B cell (primary cell): ENCODE measurements at regions not wholly inside any gene's neighbourhood (a gene's known extent, or its start where the extent isn't known, plus 50 kb on each side); places are given as distances from the start of the nearest gene placed in this dataset.

Source experiments
- ATAC-seq: fragments of 200-7000 bp; cut with Tn5 transposase; one replicate; pipeline ENCODE4 v1.10.0; 2021; ENCODE audit warnings: low read depth, mild to moderate bottlenecking, moderate number of reproducible peaks, moderate library complexity
- CTCF ChIA-PET: fragments of 350-600 bp; sonication (Branson Sonifier 250); formaldehyde crosslinking; loops from one replicate; lab custom pipeline; 2021; ENCODE audit warnings: antibody characterized with exemption, inconsistent platforms; lab: Charles Lee
- POLR2A ChIA-PET: fragments of 350-600 bp; sonication (Branson Sonifier 250); formaldehyde crosslinking; loops from one replicate; lab custom pipeline; 2021; ENCODE audit warnings: antibody characterized with exemption; lab: Charles Lee
- DNase-seq: peaks from one replicate; pipeline ENCODE4 v3.0.0; 2013
- H2AFZ ChIP-seq: 2 replicates; pipeline ENCODE4 v1.6.1; 2012; ENCODE audit warnings: mild to moderate bottlenecking, low read depth, low read length; ENCODE audit not compliant: insufficient read depth, poor library complexity, severe bottlenecking
- H3K27ac ChIP-seq, 2 donors: 1 replicate in 1 of 2; 2 replicates in 1 of 2; pipeline ENCODE4 v1.5.1; 2012 to 2013; ENCODE audit warnings: low read length in 2 of 2, mild to moderate bottlenecking in 2 of 2, moderate library complexity in 1 of 2
- H3K27me3 ChIP-seq, 4 experiments: fragments of 200-600 bp in 1 of 4; sonication (generic) in 1 of 4; replicated peaks in 1 of 4; 1 replicate in 2 of 4; 2 replicates in 2 of 4; pipeline versions ENCODE4 v1.6.1 to v1.7.0; 2013 to 2016; ENCODE audit warnings: low read length in 3 of 4, mild to moderate bottlenecking in 2 of 4, mixed read lengths in 1 of 4, moderate library complexity in 1 of 4; ENCODE audit not compliant: insufficient read depth in 4 of 4, control insufficient read depth in 3 of 4; ENCODE audit errors: control extremely low read depth in 1 of 4
- H3K36me3 ChIP-seq, 2 experiments: replicated peaks in 1 of 2; 1 replicate in 1 of 2; 2 replicates in 1 of 2; pipeline versions ENCODE4 v1.6.1 to v1.7.1; 2013; ENCODE audit warnings: low read length in 1 of 2; ENCODE audit not compliant: insufficient read depth in 2 of 2, control insufficient read depth in 1 of 2; ENCODE audit errors: control extremely low read depth in 1 of 2, extremely low read depth in 1 of 2
- H3K4me1 ChIP-seq, 2 donors: fragments of 200-600 bp in 1 of 2; sonication (generic) in 1 of 2; 1 replicate in 1 of 2; 2 replicates in 1 of 2; pipeline versions ENCODE4 v1.5.1 to v1.6.1; 2013 to 2017; ENCODE audit warnings: low read length in 2 of 2; ENCODE audit not compliant: control insufficient read depth in 2 of 2, insufficient read depth in 2 of 2
- H3K4me2 ChIP-seq: replicated peaks from 2 replicates; pipeline ENCODE3; 2012; ENCODE audit warnings: mild to moderate bottlenecking, low read depth, low read length; ENCODE audit not compliant: poor library complexity, severe bottlenecking
- H3K4me3 ChIP-seq, 5 experiments: fragments of 200-600 bp in 1 of 5; sonication (generic) in 1 of 5; 1 replicate in 3 of 5; 2 replicates in 2 of 5; pipeline versions ENCODE4 v1.5.1 to v1.7.0; 2011 to 2016; ENCODE audit warnings: low read length in 4 of 5, mild to moderate bottlenecking in 4 of 5, low read depth in 2 of 5, control low read depth in 1 of 5, moderate library complexity in 1 of 5; ENCODE audit not compliant: insufficient read depth in 1 of 5; ENCODE audit errors: control extremely low read depth in 1 of 5, extremely low read depth in 1 of 5
- H3K79me2 ChIP-seq: fragments of 200-600 bp; sonication (generic); one replicate; pipeline ENCODE4 v1.6.0; 2016; ENCODE audit warnings: low read length; ENCODE audit not compliant: control insufficient read depth, insufficient read depth
- H3K9ac ChIP-seq: fragments of 200-600 bp; sonication (generic); 2 replicates; pipeline ENCODE4 v1.6.1; 2017; ENCODE audit warnings: mild to moderate bottlenecking, low read length, moderate library complexity
- H3K9me3 ChIP-seq, 3 donors: one replicate each; pipeline versions ENCODE4 v1.6.1 to v1.7.1; 2013; ENCODE audit warnings: low read length in 2 of 3; ENCODE audit not compliant: control insufficient read depth in 2 of 3, insufficient read depth in 1 of 3; ENCODE audit errors: control extremely low read depth in 1 of 3
- H4K20me1 ChIP-seq: 2 replicates; pipeline ENCODE4 v1.6.0; 2012; ENCODE audit warnings: mild to moderate bottlenecking, low read length; ENCODE audit not compliant: insufficient read depth, control insufficient read depth, poor library complexity, severe bottlenecking
- H3K27ac Mint-ChIP-seq: one replicate; pipeline ENCODE4 v1.8.0; 2021; ENCODE audit warnings: mixed read lengths
- H3K27me3 Mint-ChIP-seq: one replicate; pipeline ENCODE4 v1.8.0; 2021; ENCODE audit warnings: mixed read lengths
- H3K4me1 Mint-ChIP-seq: one replicate; pipeline ENCODE4 v1.8.0; 2021; ENCODE audit warnings: mixed read lengths
- H3K4me3 Mint-ChIP-seq: one replicate; pipeline ENCODE4 v1.8.0; 2021; ENCODE audit warnings: mixed read lengths
- H3K9me3 Mint-ChIP-seq: one replicate; pipeline ENCODE4 v1.8.0; 2022; ENCODE audit warnings: mixed read lengths; ENCODE audit not compliant: insufficient read depth
- CTCF ChIP-seq: fragments of 200-600 bp; IDR thresholded peaks from one replicate; pipeline ENCODE4 v1.8.0; 2022; ENCODE audit warnings: antibody characterized with exemption, mild to moderate bottlenecking
- EZH2 ChIP-seq: IDR thresholded peaks from 2 replicates; pipeline ENCODE4 v1.6.1; 2012; ENCODE audit warnings: borderline replicate concordance, low read depth, mild to moderate bottlenecking, moderate library complexity, low read length; ENCODE audit not compliant: insufficient read depth, poor library complexity, severe bottlenecking
- WGBS: methylation state at CpG from one replicate; pipeline ENCODE4 v1.1.5; 2013; ENCODE audit warnings: missing lambda C conversion rate; ENCODE audit not compliant: insufficient coverage; 5-methylcytosine and 5-hydroxymethylcytosine counted together
- intact Hi-C: fragments of 100-400 bp; cut with micrococcal nuclease; formaldehyde crosslinking; loops from one replicate; pipeline ENCODE4 v1.10.0; 2022

- POLR2A ChIA-PET, result no interaction called here
- Histone ChIP-seq H3K4me3 (no peak overlapping the region), H4K20me1 (no peaks in the 10 kb centered on the region), H3K4me2 (no peak overlapping the region), H3K36me3 (no peaks in the 10 kb centered on the region), H3K27ac (no peak overlapping the region), H3K79me2 (no peaks in the 10 kb centered on the region), H3K9ac (no peak overlapping the region), H3K4me1 (no peaks in the 10 kb centered on the region), H2AFZ (no peak overlapping the region), H3K27me3 (peaks cover 0 to 2% (median 0%) of the 10 kb centered on the region in 4 experiments), H3K9me3 (peaks cover 2 to 6% (median 2%) of the 10 kb centered on the region in 3 donors)
- Mint-ChIP-seq H3K9me3 (peaks cover 6% of the 10 kb centered on the region), H3K27ac (no peak overlapping the region), H3K4me1 (no peaks in the 10 kb centered on the region), H3K27me3 (peaks cover 20% of the 10 kb centered on the region), H3K4me3 (no peak overlapping the region)
- ATAC-seq, result no peak
- 100% methylated on average over 3 of the region's 4 CpGs for WGBS
- intact Hi-C loops, result no loop called here
- CTCF ChIA-PET, result no interaction called here
- TF ChIP-seq EZH2 (no peak), CTCF (no peak)
- DNase-seq, result no peak
These were observed 342.7 kb downstream of the PLPP3 start for GRCh38 chr1:56236688-56237087.

GRCh38 chr1:56235909-56236510, 343.4 kb downstream of the PLPP3 start:
- ChIA-PET CTCF (no interaction called here), POLR2A (no interaction called here)
- H2AFZ ChIP-seq, result no peak overlapping the region
- no peak overlapping the region for H3K27ac ChIP-seq
- no peak overlapping the region for H3K4me3 ChIP-seq
- DNase-seq (no peak), ATAC-seq (no peak)
- peaks cover 0 to 2% (median 0%) of the 10 kb centered on the region in 3 donors for H3K9me3 ChIP-seq
- H3K4me3 Mint-ChIP-seq, result no peak overlapping the region
- peaks cover 3% of the 10 kb centered on the region for H3K9me3 Mint-ChIP-seq
- no peak for TF ChIP-seq CTCF
- no peak for TF ChIP-seq EZH2
- H3K79me2 ChIP-seq, result no peaks in the 10 kb centered on the region
- H3K27ac Mint-ChIP-seq, result no peak overlapping the region
- 100% methylated on average over 1 of the region's 2 CpGs for WGBS
- H3K27me3 Mint-ChIP-seq, result peaks cover 22% of the 10 kb centered on the region
- H3K27me3 ChIP-seq, result peaks cover 0 to 2% (median under 1%) of the 10 kb centered on the region in 4 experiments
- no peaks in the 10 kb centered on the region for H3K4me1 Mint-ChIP-seq
- H4K20me1 ChIP-seq, result no peaks in the 10 kb centered on the region
- H3K4me1 ChIP-seq, result no peaks in the 10 kb centered on the region
- intact Hi-C loops, result no loop called here
- no peak overlapping the region for H3K9ac ChIP-seq
- H3K4me2 ChIP-seq, result no peak overlapping the region
- no peaks in the 10 kb centered on the region for H3K36me3 ChIP-seq
